IMR-90 (cell line): ENCODE measurements at regions not wholly inside any gene's neighbourhood (a gene's known extent, or its start where the extent isn't known, plus 50 kb on each side); places are given as distances from the start of the nearest gene placed in this dataset.

Experiments
- ATAC-seq: fragments of 200-7000 bp; cut with Tn5 transposase; 2 replicates; pipeline ENCODE4 v1.9.1; 2020; ENCODE audit warnings: low read depth, mild to moderate bottlenecking, moderate library complexity
- BruUV-seq: library from RNA; stranded (reverse); fragments of 400-500 nt; replicated peaks from 2 replicates; lab custom pipeline; 2021; lab: Mats Ljungman, UMichigan
- CTCF ChIA-PET: fragments of 300-600 bp; formaldehyde crosslinking; extraction: SDS; loops from one replicate; lab custom pipeline; 2021; ENCODE audit warnings: antibody characterized with exemption; lab: Yijun Ruan, JAX
- POLR2A ChIA-PET: fragments of 300-600 bp; sonication (Branson Sonifier 250); formaldehyde crosslinking; loops from one replicate; lab custom pipeline; 2022; ENCODE audit warnings: antibody characterized with exemption; ENCODE audit not compliant: unreplicated experiment; lab: Charles Lee
- DNase-seq: peaks from one replicate; pipeline ENCODE4 v3.0.0; 2013
- H2AFZ ChIP-seq: replicated peaks from 2 replicates; pipeline ENCODE3; 2013; ENCODE audit warnings: low read length, mild to moderate bottlenecking; ENCODE audit not compliant: poor library complexity
- H2AK5ac ChIP-seq: 2 replicates; pipeline ENCODE4 v1.6.1; 2013; ENCODE audit warnings: low read depth, low read length, inconsistent platforms
- H2AK9ac ChIP-seq: replicated peaks from 2 replicates; pipeline ENCODE3; 2013; ENCODE audit warnings: mild to moderate bottlenecking, low read depth, low read length, moderate library complexity; ENCODE audit not compliant: poor library complexity
- H2BK120ac ChIP-seq: 2 replicates; pipeline ENCODE4 v1.6.1; 2013; ENCODE audit warnings: low read depth, low read length, inconsistent platforms
- H2BK15ac ChIP-seq: 3 replicates; pipeline ENCODE4 v1.6.1; 2013; ENCODE audit warnings: low read depth, low read length, inconsistent platforms
- H2BK20ac ChIP-seq: 2 replicates; pipeline ENCODE4 v1.6.1; 2013; ENCODE audit warnings: low read depth, mild to moderate bottlenecking, inconsistent platforms, low read length, moderate library complexity
- H2BK5ac ChIP-seq: 2 replicates; pipeline ENCODE4 v1.6.1; 2013; ENCODE audit warnings: mild to moderate bottlenecking, low read depth, low read length, inconsistent platforms; ENCODE audit not compliant: poor library complexity, severe bottlenecking
- H3K14ac ChIP-seq: replicated peaks from 2 replicates; pipeline ENCODE4 v1.6.1; 2013; ENCODE audit warnings: low read depth, low read length, inconsistent platforms
- H3K18ac ChIP-seq: 2 replicates; pipeline ENCODE4 v1.6.1; 2013; ENCODE audit warnings: low read depth, low read length, control low read depth
- H3K23ac ChIP-seq: 2 replicates; pipeline ENCODE4 v1.6.1; 2013; ENCODE audit warnings: low read depth, low read length, inconsistent platforms
- H3K27ac ChIP-seq: 2 replicates; pipeline ENCODE4 v1.5.1; 2013; ENCODE audit warnings: mild to moderate bottlenecking, control low read depth, low read length; ENCODE audit not compliant: insufficient read depth
- H3K27me3 ChIP-seq: 2 replicates; pipeline ENCODE4 v1.6.1; 2013; ENCODE audit warnings: low read length; ENCODE audit not compliant: control insufficient read depth, insufficient read depth
- H3K36me3 ChIP-seq: 2 replicates; pipeline ENCODE4 v1.6.1; 2013; ENCODE audit warnings: low read length, mixed read lengths; ENCODE audit not compliant: control insufficient read depth, insufficient read depth
- H3K4ac ChIP-seq: 2 replicates; pipeline ENCODE4 v1.6.1; 2013; ENCODE audit warnings: low read depth, low read length, inconsistent platforms
- H3K4me1 ChIP-seq: 2 replicates; pipeline ENCODE4 v1.6.1; 2013; ENCODE audit warnings: low read length, mixed read lengths; ENCODE audit not compliant: control insufficient read depth, insufficient read depth
- H3K4me2 ChIP-seq: 2 replicates; pipeline ENCODE4 v1.6.1; 2013; ENCODE audit warnings: low read depth, mild to moderate bottlenecking, control low read depth, low read length, moderate library complexity
- H3K4me3 ChIP-seq: 2 replicates; pipeline ENCODE4 v1.5.1; 2013; ENCODE audit warnings: low read depth, mild to moderate bottlenecking, control low read depth, low read length, moderate library complexity; ENCODE audit not compliant: insufficient read depth
- H3K56ac ChIP-seq: 2 replicates; pipeline ENCODE4 v1.6.1; 2013; ENCODE audit warnings: low read length, inconsistent platforms; ENCODE audit not compliant: insufficient read depth; ENCODE audit errors: extremely low read depth
- H3K79me1 ChIP-seq, 2 experiments: 2 replicates each; pipeline ENCODE4 v1.6.1; 2013; ENCODE audit warnings: low read length in 2 of 2, inconsistent platforms in 1 of 2, low read depth in 1 of 2
- H3K9ac ChIP-seq: 2 replicates; pipeline ENCODE4 v1.6.1; 2013; ENCODE audit warnings: low read depth, low read length, control low read depth
- H3K9me1 ChIP-seq: 2 replicates; pipeline ENCODE4 v1.6.1; 2013; ENCODE audit warnings: low read length, inconsistent platforms; ENCODE audit not compliant: insufficient read depth
- H3K9me3 ChIP-seq: 2 replicates; pipeline ENCODE4 v1.6.1; 2013; ENCODE audit warnings: low read length; ENCODE audit not compliant: control insufficient read depth, insufficient read depth
- H4K20me1 ChIP-seq: 2 replicates; pipeline ENCODE4 v1.6.1; 2013; ENCODE audit warnings: low read length, inconsistent platforms; ENCODE audit not compliant: insufficient read depth
- H4K5ac ChIP-seq: 2 replicates; pipeline ENCODE4 v1.6.1; 2013; ENCODE audit warnings: mild to moderate bottlenecking, low read depth, low read length, control low read depth
- H4K8ac ChIP-seq, 2 experiments: 2 replicates each; pipeline ENCODE4 v1.6.1; 2013; ENCODE audit warnings: low read depth in 2 of 2, low read length in 2 of 2, control low read depth in 1 of 2, inconsistent platforms in 1 of 2
- H4K91ac ChIP-seq: 2 replicates; pipeline ENCODE4 v1.6.1; 2013; ENCODE audit warnings: low read depth, low read length, inconsistent platforms; ENCODE audit not compliant: insufficient read depth
- CHD1 ChIP-seq: IDR thresholded peaks from 2 replicates; pipeline ENCODE4 v1.6.1; 2012; ENCODE audit warnings: low read depth, low read length, improper control_type of control experiment
- MAFK ChIP-seq: IDR thresholded peaks from 2 replicates; pipeline ENCODE4 v1.6.1; 2012; ENCODE audit warnings: low read depth, low read length, improper control_type of control experiment
- WGBS, 2 experiments: methylation state at CpG; one replicate each; pipeline versions ENCODE4 v1.1.5 to v1.1.7; 2013; ENCODE audit warnings: missing lambda C conversion rate in 2 of 2; ENCODE audit not compliant: insufficient read length in 1 of 2; ENCODE audit errors: extremely low coverage in 2 of 2; 5-methylcytosine and 5-hydroxymethylcytosine counted together
- dilution Hi-C: fragments of 300-500 bp; cut with HindIII; formaldehyde crosslinking; loops from one replicate; pipeline ENCODE4 v1.14.3; 2018; ENCODE audit warnings: low sequenced_read_pairs; ENCODE audit not compliant: unreplicated experiment
- in situ Hi-C: fragments of 300-500 bp; cut with MboI; formaldehyde crosslinking; loops from 3 replicates; pipeline ENCODE4 v1.14.3; 2019; ENCODE audit warnings: low sequenced_read_pairs, inconsistent platforms, mixed read lengths
- intact Hi-C: fragments of 100-400 bp; cut with micrococcal nuclease; formaldehyde crosslinking; loops from 2 replicates; pipeline ENCODE4 v1.10.0; 2022

- Histone ChIP-seq H2AK9ac (no peak overlapping the region), H3K4me1 (no peaks in the 10 kb centered on the region), H3K4me3 (no peak overlapping the region), H3K18ac (no peak overlapping the region), H3K27ac (no peak overlapping the region), H2BK120ac (no peak overlapping the region), H4K91ac (no peak overlapping the region), H3K9ac (no peak overlapping the region), H4K8ac (no peak overlapping the region), H4K5ac (no peak overlapping the region), H3K4ac (no peak overlapping the region), H3K9me1 (no peaks in the 10 kb centered on the region), H3K4me2 (no peak overlapping the region), H3K36me3 (no peaks in the 10 kb centered on the region), H2AFZ (no peak overlapping the region), H4K20me1 (no peaks in the 10 kb centered on the region), H3K56ac (no peak overlapping the region), H3K9me3 (no peaks in the 10 kb centered on the region), H2BK5ac (no peak overlapping the region), H3K79me1 (no peaks in the 10 kb centered on the region), H2AK5ac (no peak overlapping the region), H2BK20ac (no peak overlapping the region), H3K14ac (no peak overlapping the region), H3K23ac (no peak overlapping the region), H2BK15ac (no peak overlapping the region), H3K27me3 (no peaks in the 10 kb centered on the region)
- ChIA-PET CTCF (no interaction called here), POLR2A (no interaction called here)
- intact Hi-C loops (no loop called here), dilution Hi-C loops (no loop called here), in situ Hi-C loops (no loop called here)
- TF ChIP-seq CHD1 = no peak
- peak; percentile 58 for TF ChIP-seq MAFK
- ATAC-seq (no peak), DNase-seq (no peak)
- no CpG with 5 or more reads among the region's 1 CpG for WGBS, 2 experiments
- no TSS peak for BruUV-seq
These were observed 627.6 kb downstream of the HTR1B start for GRCh38 chr6:76835695-76836094.
